ENCODE measurements at regions not wholly inside any gene's neighbourhood (a gene's known extent, or its start where the extent isn't known, plus 50 kb on each side); places are given as distances from the start of the nearest gene placed in this dataset.

GRCh38 chr14:40476005-40476404 is 1043.8 kb upstream of the FBXO33 start:
- no peak overlapping the region for H3K27ac ChIP-seq
- TF ChIP-seq ZFX (IDR thresholded peaks at IDR 0.05; ENCODE audit: borderline replicate concordance) = no peak
- TF ChIP-seq, protein P1, sequence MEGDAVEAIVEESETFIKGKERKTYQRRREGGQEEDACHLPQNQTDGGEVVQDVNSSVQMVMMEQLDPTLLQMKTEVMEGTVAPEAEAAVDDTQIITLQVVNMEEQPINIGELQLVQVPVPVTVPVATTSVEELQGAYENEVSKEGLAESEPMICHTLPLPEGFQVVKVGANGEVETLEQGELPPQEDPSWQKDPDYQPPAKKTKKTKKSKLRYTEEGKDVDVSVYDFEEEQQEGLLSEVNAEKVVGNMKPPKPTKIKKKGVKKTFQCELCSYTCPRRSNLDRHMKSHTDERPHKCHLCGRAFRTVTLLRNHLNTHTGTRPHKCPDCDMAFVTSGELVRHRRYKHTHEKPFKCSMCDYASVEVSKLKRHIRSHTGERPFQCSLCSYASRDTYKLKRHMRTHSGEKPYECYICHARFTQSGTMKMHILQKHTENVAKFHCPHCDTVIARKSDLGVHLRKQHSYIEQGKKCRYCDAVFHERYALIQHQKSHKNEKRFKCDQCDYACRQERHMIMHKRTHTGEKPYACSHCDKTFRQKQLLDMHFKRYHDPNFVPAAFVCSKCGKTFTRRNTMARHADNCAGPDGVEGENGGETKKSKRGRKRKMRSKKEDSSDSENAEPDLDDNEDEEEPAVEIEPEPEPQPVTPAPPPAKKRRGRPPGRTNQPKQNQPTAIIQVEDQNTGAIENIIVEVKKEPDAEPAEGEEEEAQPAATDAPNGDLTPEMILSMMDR (IDR thresholded peaks at IDR 0.05) = no peak

- no peak overlapping the region for H3K27ac ChIP-seq
- no peak for TF ChIP-seq ZFX (IDR thresholded peaks at IDR 0.05; ENCODE audit: borderline replicate concordance)
- TF ChIP-seq, protein P1 (IDR thresholded peaks at IDR 0.05) = no peak
Observed at GRCh38 chr14:40467969-40468368, 1035.7 kb upstream of the FBXO33 start.

GRCh38 chr14:40464531-40464930 is 1032.3 kb upstream of the FBXO33 start:
- H3K27ac ChIP-seq = no peak overlapping the region
- TF ChIP-seq, protein P1 (IDR thresholded peaks at IDR 0.05) = no peak
- TF ChIP-seq ZFX (IDR thresholded peaks at IDR 0.05; ENCODE audit: borderline replicate concordance) = no peak

GRCh38 chr14:40463886-40464285 is 1031.7 kb upstream of the FBXO33 start:
- no peak overlapping the region for H3K27ac ChIP-seq
- no peak for TF ChIP-seq ZFX (IDR thresholded peaks at IDR 0.05; ENCODE audit: borderline replicate concordance)

DNA sequence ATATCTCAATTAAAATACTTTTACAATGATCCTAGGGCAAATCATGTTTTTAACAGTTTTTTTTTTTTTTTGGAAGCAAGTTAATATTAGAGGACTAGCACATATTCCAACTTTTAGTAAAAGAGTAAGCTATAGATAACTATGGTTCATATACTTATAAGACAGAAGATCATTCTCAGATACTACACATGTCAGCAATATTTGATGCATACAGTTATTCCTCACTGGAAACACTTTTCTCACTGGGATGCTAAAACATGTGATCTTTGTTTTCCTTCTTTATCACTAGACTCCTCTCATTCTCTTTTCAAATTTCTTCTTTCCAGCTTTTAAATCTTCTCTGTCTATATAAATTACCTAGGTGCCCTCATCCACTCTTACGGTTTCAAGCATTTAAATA is 1020.4 kb upstream of the FBXO33 start:
- no peak overlapping the region for H3K27ac ChIP-seq
- TF ChIP-seq, protein P1 (IDR thresholded peaks at IDR 0.05) = no peak

DNA sequence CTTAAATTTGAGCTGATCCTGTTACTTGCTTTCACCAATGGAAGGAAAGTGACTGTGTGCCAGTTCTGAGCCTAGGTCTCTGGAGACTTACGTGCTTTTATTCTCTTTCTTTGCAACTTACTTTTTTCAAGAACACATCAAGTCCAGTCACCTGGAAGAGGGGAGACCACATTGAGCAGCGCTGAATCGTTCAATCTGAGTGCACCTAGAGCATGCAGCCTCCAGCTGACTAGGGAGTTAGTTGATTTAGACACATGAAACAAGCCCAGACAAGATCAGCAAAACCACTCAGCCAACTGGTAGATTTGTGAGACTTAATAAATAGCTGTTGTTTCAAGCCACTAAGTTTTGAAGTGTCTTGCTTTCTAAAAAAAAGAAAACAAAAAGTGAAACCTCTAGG is 1014.8 kb upstream of the FBXO33 start:
- H3K27ac ChIP-seq = no peak overlapping the region
- TF ChIP-seq, protein P1 (IDR thresholded peaks at IDR 0.05) = no peak
- TF ChIP-seq ZFX (IDR thresholded peaks at IDR 0.05; ENCODE audit: borderline replicate concordance) = no peak

GRCh38 chr14:40445020-40445419 is 1012.8 kb upstream of the FBXO33 start:
- H3K27ac ChIP-seq = no peak overlapping the region
- no peak for TF ChIP-seq ZFX (IDR thresholded peaks at IDR 0.05; ENCODE audit: borderline replicate concordance)
- TF ChIP-seq, protein P1 (IDR thresholded peaks at IDR 0.05) = no peak

GRCh38 chr14:40436551-40436950 is 1004.3 kb upstream of the FBXO33 start:
- H3K27ac ChIP-seq = no peak overlapping the region
- no peak for TF ChIP-seq ZFX (IDR thresholded peaks at IDR 0.05; ENCODE audit: borderline replicate concordance)
- TF ChIP-seq, protein P1 (IDR thresholded peaks at IDR 0.05) = no peak

All from 22Rv1 (cell line).